ENCODE measurements at regions not wholly inside any gene's neighbourhood (a gene's known extent, or its start where the extent isn't known, plus 50 kb on each side); places are given as distances from the start of the nearest gene placed in this dataset.

GRCh38 chr18:39743463-39743862 lies 2177.9 kb upstream of the CELF4 start:
- no peak for DNase-seq (ENCODE audit: low spot score in 2 of 2)
- Histone ChIP-seq H3K4me3 (no peak overlapping the region), H3K4me1 (no peaks in the 10 kb centered on the region), H3K27me3 (no peaks in the 10 kb centered on the region), H3K9me3 (no peaks in the 10 kb centered on the region), H3K27ac (no peak overlapping the region), H3K36me3 (no peaks in the 10 kb centered on the region)
- TF ChIP-seq CTCF (IDR thresholded peaks at IDR 0.05) (no peak), EP300 (IDR thresholded peaks at IDR 0.05) (no peak), POLR2A (IDR thresholded peaks at IDR 0.05) (no peak)

GRCh38 chr18:39741755-39742466 lies 2176.3 kb upstream of the CELF4 start:
- H3K4me3 ChIP-seq = no peak overlapping the region
- no peaks in the 10 kb centered on the region for H3K9me3 ChIP-seq
- 59 to 70% methylated on average over 8 of the region's 8 CpGs for WGBS, 2 donors
- no peaks in the 10 kb centered on the region for H3K36me3 ChIP-seq
- no peaks in the 10 kb centered on the region for H3K27me3 ChIP-seq
- H3K4me1 ChIP-seq = no peaks in the 10 kb centered on the region
- no peak for DNase-seq (ENCODE audit: low spot score in 2 of 2)
- TF ChIP-seq EP300 (IDR thresholded peaks at IDR 0.05) = no peak
- TF ChIP-seq POLR2A (IDR thresholded peaks at IDR 0.05) = no peak
- no peak for TF ChIP-seq CTCF (IDR thresholded peaks at IDR 0.05)
- no peak overlapping the region for H3K27ac ChIP-seq

- Histone ChIP-seq H3K27me3 (no peaks in the 10 kb centered on the region), H3K27ac (no peak overlapping the region), H3K36me3 (no peaks in the 10 kb centered on the region), H3K4me1 (no peaks in the 10 kb centered on the region), H3K4me3 (no peak overlapping the region), H3K9me3 (no peaks in the 10 kb centered on the region)
- no peak for TF ChIP-seq POLR2A (IDR thresholded peaks at IDR 0.05)
- no peak for TF ChIP-seq EP300 (IDR thresholded peaks at IDR 0.05)
- no peak for TF ChIP-seq CTCF (IDR thresholded peaks at IDR 0.05)
- 93 to 96% methylated on average over 3 of the region's 3 CpGs for WGBS, 2 donors
- DNase-seq (ENCODE audit: low spot score in 2 of 2) = no peak
Measured at GRCh38 chr18:39737869-39738268, 2172.3 kb upstream of the CELF4 start.

GRCh38 chr18:39732918-39733317 lies 2167.3 kb upstream of the CELF4 start:
- no peaks in the 10 kb centered on the region for H3K4me1 ChIP-seq
- no peak overlapping the region for H3K27ac ChIP-seq
- no peak for TF ChIP-seq EP300 (IDR thresholded peaks at IDR 0.05)
- TF ChIP-seq CTCF (IDR thresholded peaks at IDR 0.05) = no peak
- TF ChIP-seq POLR2A (IDR thresholded peaks at IDR 0.05) = no peak
- no peak overlapping the region for H3K4me3 ChIP-seq
- 98 to 99% methylated on average over 2 of the region's 2 CpGs for WGBS, 2 donors
- H3K27me3 ChIP-seq = no peaks in the 10 kb centered on the region
- DNase-seq (ENCODE audit: low spot score in 2 of 2) = no peak
- H3K9me3 ChIP-seq = no peaks in the 10 kb centered on the region
- no peaks in the 10 kb centered on the region for H3K36me3 ChIP-seq

- no peaks in the 10 kb centered on the region for H3K9me3 ChIP-seq
- H3K36me3 ChIP-seq = no peaks in the 10 kb centered on the region
- H3K27me3 ChIP-seq = no peaks in the 10 kb centered on the region
- H3K4me3 ChIP-seq = no peak overlapping the region
- TF ChIP-seq POLR2A (IDR thresholded peaks at IDR 0.05) = no peak
- no peak for TF ChIP-seq CTCF (IDR thresholded peaks at IDR 0.05)
- no peak for TF ChIP-seq EP300 (IDR thresholded peaks at IDR 0.05)
- no peak overlapping the region for H3K27ac ChIP-seq
- H3K4me1 ChIP-seq = no peaks in the 10 kb centered on the region
- DNase-seq (ENCODE audit: low spot score in 2 of 2) = no peak
Measured at GRCh38 chr18:39730606-39731005, 2165.0 kb upstream of the CELF4 start.
